ENCODE measurements at regions not wholly inside any gene's neighbourhood (a gene's known extent, or its start where the extent isn't known, plus 50 kb on each side); places are given as distances from the start of the nearest gene placed in this dataset.

GRCh38 chr2:121949271-121949670 lies 193.8 kb downstream of the TSN start (continued):
- no peak for TF ChIP-seq RNF219 (CRISPR knock-in tag; IDR thresholded peaks at IDR 0.05)
- no peak for TF ChIP-seq PRMT5 (CRISPR knock-in tag; IDR thresholded peaks at IDR 0.05)
- no peak for TF ChIP-seq ZNF586 (CRISPR knock-in tag; conservative IDR thresholded peaks at IDR 0.05)
- no peak for TF ChIP-seq ZBTB8A (IDR thresholded peaks at IDR 0.05; ENCODE audit: partially characterized antibody)
- TF ChIP-seq ZNF282 (CRISPR knock-in tag; IDR thresholded peaks at IDR 0.05) = no peak
- no peak for TF ChIP-seq ZNF431 (CRISPR knock-in tag; IDR thresholded peaks at IDR 0.05)
- TF ChIP-seq HLTF (IDR thresholded peaks at IDR 0.05) = no peak
- no peak for TF ChIP-seq POLR2AphosphoS5 (IDR thresholded peaks at IDR 0.05; ENCODE audit: control insufficient read depth, insufficient read depth, low read depth, low read length)
- no peak for TF ChIP-seq THAP12 (CRISPR knock-in tag; IDR thresholded peaks at IDR 0.05)
- TF ChIP-seq ASH1L (IDR thresholded peaks at IDR 0.05; ENCODE audit: borderline replicate concordance, low read depth, partially characterized antibody) = no peak
- TF ChIP-seq RFX1 (IDR thresholded peaks at IDR 0.05) = no peak
